Activated naive CD4-positive, alpha-beta T cell treated with anti-CD3 and anti-CD28 coated beads, Interleukin-2, amount 50 U/mL, for 72 hours (primary cell): ENCODE measurements at regions not wholly inside any gene's neighbourhood (a gene's known extent, or its start where the extent isn't known, plus 50 kb on each side); places are given as distances from the start of the nearest gene placed in this dataset.

Source experiments
- ATAC-seq, 2 donors: fragments of 150-1000 bp; cut with Tn5 transposase; 2 replicates each; pipeline ENCODE4 v1.10.0; 2021; ENCODE audit warnings: mild to moderate bottlenecking in 2 of 2, moderate library complexity in 2 of 2
- DNase-seq, 2 donors: peaks; one replicate each; pipeline ENCODE4 v3.0.0; 2021 to 2022; ENCODE audit warnings: low spot score in 2 of 2
- H3K27ac Mint-ChIP-seq, 2 donors: one replicate each; pipeline ENCODE4 v1.8.0; 2022; ENCODE audit warnings: mild to moderate bottlenecking in 2 of 2, mixed read lengths in 2 of 2
- H3K36me3 Mint-ChIP-seq, 2 donors: one replicate each; pipeline ENCODE4 v1.8.0; 2022; ENCODE audit warnings: mixed read lengths in 2 of 2
- H3K9me3 Mint-ChIP-seq, 2 donors: one replicate each; pipeline ENCODE4 v1.8.0; 2022; ENCODE audit warnings: mixed read lengths in 2 of 2

GRCh38 chr6:126227833-126228702 is 111.8 kb upstream of the CENPW start:
- DNase-seq (no peak), ATAC-seq (no peak)
- Mint-ChIP-seq H3K9me3 (no peaks in the 10 kb centered on the region), H3K36me3 (no peaks in the 10 kb centered on the region), H3K27ac (no peak overlapping the region)

- H3K27ac Mint-ChIP-seq = no peak overlapping the region
- no peaks in the 10 kb centered on the region for H3K9me3 Mint-ChIP-seq
- no peak for DNase-seq
- ATAC-seq = no peak
- H3K36me3 Mint-ChIP-seq = no peaks in the 10 kb centered on the region
These were observed 107.2 kb upstream of the CENPW start for GRCh38 chr6:126232671-126233070.

- Mint-ChIP-seq H3K36me3 (peaks cover 0 to 4% of the 10 kb centered on the region in 2 donors), H3K9me3 (no peaks in the 10 kb centered on the region), H3K27ac (no peak overlapping the region)
- DNase-seq (no peak), ATAC-seq (no peak)
These were observed 106.7 kb upstream of the CENPW start for GRCh38 chr6:126233192-126233591.

- ATAC-seq (no peak), DNase-seq (no peak)
- Mint-ChIP-seq H3K27ac (no peak overlapping the region), H3K36me3 (peaks cover 0 to 15% of the 10 kb centered on the region in 2 donors), H3K9me3 (peaks cover 0 to 6% of the 10 kb centered on the region in 2 donors)
These were observed 104.6 kb upstream of the CENPW start for GRCh38 chr6:126235363-126235762.

DNA sequence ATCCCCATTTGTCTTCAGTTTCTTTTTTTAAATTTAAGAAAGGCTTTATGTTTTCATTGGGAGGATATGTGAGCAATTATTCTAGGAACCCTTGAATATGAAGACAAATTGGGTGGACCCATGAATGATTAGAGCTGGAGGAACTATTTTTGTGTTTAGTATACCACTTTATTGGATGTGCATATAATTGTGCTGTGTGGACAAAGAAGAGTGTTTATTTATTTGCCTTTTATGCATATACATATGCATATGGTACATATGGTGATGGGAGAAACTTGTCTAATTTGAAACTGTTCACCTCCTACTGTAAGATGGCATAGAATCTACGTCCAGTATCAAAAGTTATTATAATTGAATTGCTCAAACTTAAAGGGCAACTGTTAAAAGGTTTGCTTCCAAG is 94.8 kb upstream of the CENPW start:
- Mint-ChIP-seq H3K9me3 (peaks cover 0 to 3% of the 10 kb centered on the region in 2 donors), H3K27ac (no peak overlapping the region), H3K36me3 (peaks cover 9 to 19% of the 10 kb centered on the region in 2 donors)
- DNase-seq = no peak
- no peak for ATAC-seq

- Mint-ChIP-seq H3K9me3 (peaks cover 0 to 2% of the 10 kb centered on the region in 2 donors), H3K27ac (no peak overlapping the region), H3K36me3 (peaks cover 0 to 12% of the 10 kb centered on the region in 2 donors)
- no peak for ATAC-seq
- DNase-seq = no peak
These were observed 87.8 kb upstream of the CENPW start for GRCh38 chr6:126252154-126252553.

GRCh38 chr6:126253431-126253830 is 86.5 kb upstream of the CENPW start:
- H3K9me3 Mint-ChIP-seq = peaks cover 2 to 4% of the 10 kb centered on the region in 2 donors
- ATAC-seq = no peak
- peaks cover 0 to 15% of the 10 kb centered on the region in 2 donors for H3K36me3 Mint-ChIP-seq
- DNase-seq = no peak
- H3K27ac Mint-ChIP-seq = no peak overlapping the region

GRCh38 chr6:126258150-126258549 is 81.8 kb upstream of the CENPW start:
- ATAC-seq (no peak), DNase-seq (no peak)
- H3K9me3 Mint-ChIP-seq = peaks cover 25 to 31% of the 10 kb centered on the region in 2 donors
- H3K36me3 Mint-ChIP-seq = peaks cover 5 to 36% of the 10 kb centered on the region in 2 donors
- no peak overlapping the region for H3K27ac Mint-ChIP-seq

- ATAC-seq (no peak), DNase-seq (no peak)
- no peak overlapping the region for H3K27ac Mint-ChIP-seq
These were observed 78.0 kb upstream of the CENPW start for GRCh38 chr6:126261792-126262421.

DNA sequence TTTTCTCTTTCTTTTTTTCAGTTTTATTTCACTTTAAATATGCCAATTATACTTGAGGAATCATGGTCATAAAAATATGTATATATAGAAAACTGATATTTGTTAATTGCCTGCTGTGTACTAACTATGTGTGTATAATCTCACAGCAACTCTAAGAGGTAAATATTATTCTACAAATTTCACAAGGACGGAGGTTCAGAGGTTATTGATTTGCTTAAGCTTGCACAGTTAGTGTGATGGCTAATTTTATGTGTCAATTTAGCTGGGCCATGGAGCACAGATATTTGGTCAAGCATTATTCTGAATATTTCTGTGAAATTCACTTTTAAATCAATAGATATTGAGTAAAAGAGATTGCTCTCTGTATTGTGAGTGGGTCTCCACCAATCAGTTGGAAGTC is 75.7 kb upstream of the CENPW start:
- ATAC-seq (no peak), DNase-seq (no peak)
- peaks cover 5 to 22% of the 10 kb centered on the region in 2 donors for H3K36me3 Mint-ChIP-seq
- peaks cover 21 to 24% of the 10 kb centered on the region in 2 donors for H3K9me3 Mint-ChIP-seq
- H3K27ac Mint-ChIP-seq = no peak overlapping the region

More at GRCh38 chr6:126261792-126262421, 78.0 kb upstream of the CENPW start:
- Mint-ChIP-seq H3K36me3 (peaks cover 5 to 26% of the 10 kb centered on the region in 2 donors), H3K9me3 (peaks cover 25 to 31% of the 10 kb centered on the region in 2 donors)

- Mint-ChIP-seq H3K36me3 (peaks cover 0 to 4% of the 10 kb centered on the region in 2 donors), H3K27ac (no peak overlapping the region), H3K9me3 (peaks cover 3 to 4% of the 10 kb centered on the region in 2 donors)
- DNase-seq (no peak), ATAC-seq (no peak)
These were observed 73.3 kb upstream of the CENPW start for GRCh38 chr6:126266664-126267063.

- no peak for DNase-seq
These were observed 72.3 kb upstream of the CENPW start for GRCh38 chr6:126267626-126268025.

GRCh38 chr6:126268092-126268491 is 71.8 kb upstream of the CENPW start:
- Mint-ChIP-seq H3K9me3 (no peaks in the 10 kb centered on the region), H3K36me3 (no peaks in the 10 kb centered on the region), H3K27ac (no peak overlapping the region)
- DNase-seq (no peak), ATAC-seq (no peak)

More at GRCh38 chr6:126267626-126268025, 72.3 kb upstream of the CENPW start:
- H3K9me3 Mint-ChIP-seq = no peaks in the 10 kb centered on the region
- H3K36me3 Mint-ChIP-seq = no peaks in the 10 kb centered on the region
- H3K27ac Mint-ChIP-seq = no peak overlapping the region
- ATAC-seq = no peak

- no peak overlapping the region for H3K27ac Mint-ChIP-seq
These were observed 59.6 kb upstream of the CENPW start for GRCh38 chr6:126280287-126280686.

DNA sequence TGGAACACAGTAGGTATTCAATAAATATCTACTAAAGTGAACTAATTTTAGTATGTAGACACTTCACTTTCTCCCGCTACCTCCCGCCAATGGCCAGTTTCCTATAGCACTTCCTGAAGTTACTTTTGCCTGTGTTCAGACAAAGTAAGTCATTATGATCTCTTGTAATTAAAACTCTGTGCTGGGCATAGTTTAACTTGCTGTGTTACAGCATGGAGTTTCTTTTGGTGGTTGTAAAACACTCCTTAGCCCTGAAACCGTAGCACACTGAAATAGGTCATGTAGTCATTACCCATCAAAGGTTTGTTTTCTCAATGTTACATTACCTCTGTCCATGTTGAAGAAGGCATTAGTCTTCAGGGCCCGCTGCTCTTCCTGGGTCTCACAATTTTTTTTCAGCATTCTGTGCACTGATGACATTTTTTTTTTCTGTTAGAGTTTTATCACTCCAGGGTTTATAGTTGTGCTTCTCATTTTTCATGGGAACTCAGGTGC is 54.0 kb upstream of the CENPW start:
- no peak overlapping the region for H3K27ac Mint-ChIP-seq
- ATAC-seq (no peak), DNase-seq (no peak)
- no peaks in the 10 kb centered on the region for H3K36me3 Mint-ChIP-seq
- H3K9me3 Mint-ChIP-seq = peaks cover 0 to 3% of the 10 kb centered on the region in 2 donors

More at GRCh38 chr6:126280287-126280686, 59.6 kb upstream of the CENPW start:
- Mint-ChIP-seq H3K9me3 (peaks cover 0 to 3% of the 10 kb centered on the region in 2 donors), H3K36me3 (no peaks in the 10 kb centered on the region)
- ATAC-seq = no peak
- DNase-seq = no peak
